GM12891 (cell line): ENCODE measurements at regions not wholly inside any gene's neighbourhood (a gene's known extent, or its start where the extent isn't known, plus 50 kb on each side); places are given as distances from the start of the nearest gene placed in this dataset.

Experiments
- PAX5 ChIP-seq: IDR thresholded peaks from 2 replicates; pipeline ENCODE4 v1.6.1; 2011; ENCODE audit warnings: low read length, moderate library complexity, mild to moderate bottlenecking; ENCODE audit not compliant: insufficient read depth, severe bottlenecking
- POLR2A ChIP-seq: IDR thresholded peaks from 2 replicates; pipeline ENCODE4 v1.6.1; 2011; ENCODE audit warnings: low read depth, low read length, control low read depth
- POLR2AphosphoS5 ChIP-seq: IDR thresholded peaks from 2 replicates; pipeline ENCODE4 v1.6.1; 2011; ENCODE audit warnings: low read depth, low read length, control low read depth
- TAF1 ChIP-seq: IDR thresholded peaks from 2 replicates; pipeline ENCODE4 v1.6.1; 2011; ENCODE audit warnings: low read depth, low read length, control low read depth

GRCh38 chr6:74319292-74319691, 623.3 kb downstream of the CD109 start:
- TF ChIP-seq POLR2A (no peak), POLR2AphosphoS5 (no peak), PAX5 (no peak), TAF1 (no peak)
